GM12892 (cell line): ENCODE measurements at regions not wholly inside any gene's neighbourhood (a gene's known extent, or its start where the extent isn't known, plus 50 kb on each side); places are given as distances from the start of the nearest gene placed in this dataset.

ENCODE experiments used
- POLR2A ChIP-seq: IDR thresholded peaks from 2 replicates; pipeline ENCODE4 v1.6.1; 2011; ENCODE audit warnings: low read depth, low read length, control low read depth
- POLR2AphosphoS5 ChIP-seq: IDR thresholded peaks from 2 replicates; pipeline ENCODE4 v1.6.1; 2011; ENCODE audit warnings: low read depth, low read length, control low read depth
- TAF1 ChIP-seq: IDR thresholded peaks from 2 replicates; pipeline ENCODE4 v1.6.1; 2011; ENCODE audit warnings: low read depth, mild to moderate bottlenecking, control low read depth, low read length, borderline replicate concordance

DNA sequence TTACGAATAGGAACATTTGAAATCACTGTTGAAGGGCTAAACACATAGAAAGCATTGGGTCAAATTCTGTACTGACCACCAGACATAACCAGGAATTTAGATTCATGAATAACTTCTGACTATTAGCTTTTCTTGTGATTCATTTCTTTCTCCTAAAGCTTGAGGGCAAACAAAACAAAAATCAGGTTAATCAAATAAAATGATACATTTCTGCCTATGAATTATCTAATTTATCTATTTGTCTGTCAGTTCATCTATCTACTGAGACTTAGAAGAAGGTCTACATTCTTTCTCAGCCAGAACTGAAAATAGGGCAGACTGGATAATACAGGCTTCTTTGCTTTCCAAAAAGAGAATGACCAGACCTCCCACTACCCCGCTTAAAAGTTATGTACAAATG lies 65.9 kb upstream of the ST3GAL6 start:
- no peak for TF ChIP-seq POLR2A
- TF ChIP-seq POLR2AphosphoS5, result no peak
- TF ChIP-seq TAF1, result no peak
